ENCODE measurements at regions not wholly inside any gene's neighbourhood (a gene's known extent, or its start where the extent isn't known, plus 50 kb on each side); places are given as distances from the start of the nearest gene placed in this dataset.

- TF ChIP-seq TEAD1 (CRISPR knock-in tag; IDR thresholded peaks at IDR 0.05) (no peak), ZBTB21 (CRISPR knock-in tag; IDR thresholded peaks at IDR 0.05; ENCODE audit: borderline replicate concordance) (no peak), GABPB1 (CRISPR knock-in tag; IDR thresholded peaks at IDR 0.05) (no peak), ZBTB43 (CRISPR knock-in tag; IDR thresholded peaks at IDR 0.05) (no peak), CTCF (IDR thresholded peaks at IDR 0.05) (no peak), KAT7 (CRISPR knock-in tag; IDR thresholded peaks at IDR 0.05; ENCODE audit: borderline replicate concordance) (no peak), ZNF232 (CRISPR knock-in tag; IDR thresholded peaks at IDR 0.05) (no peak), TCF7 (CRISPR knock-in tag; IDR thresholded peaks at IDR 0.05; ENCODE audit: low read depth) (no peak), USF2 (CRISPR knock-in tag; IDR thresholded peaks at IDR 0.05) (no peak), ATF6 (CRISPR knock-in tag; IDR thresholded peaks at IDR 0.05) (no peak), FOXP4 (CRISPR knock-in tag; IDR thresholded peaks at IDR 0.05) (no peak)
Measured at GRCh38 chr4:138090918-138091676, 151.1 kb downstream of the SLC7A11 start.
